A549 (cell line): ENCODE measurements at regions not wholly inside any gene's neighbourhood (a gene's known extent, or its start where the extent isn't known, plus 50 kb on each side); places are given as distances from the start of the nearest gene placed in this dataset.

Experiments
- EHMT2 ChIP-seq: fragments of 200-600 bp; sonication (generic); IDR thresholded peaks from 2 replicates; pipeline ENCODE4 v1.6.1; 2016; ENCODE audit warnings: antibody characterized with exemption, low read depth, mild to moderate bottlenecking, moderate library complexity
- EP300 ChIP-seq, 2 experiments: fragments of >200 bp; sonication (Bioruptor Twin); formaldehyde crosslinking; IDR thresholded peaks; 2 replicates in 1 of 2; 3 replicates in 1 of 2; pipeline ENCODE4 v1.6.1; 2016 to 2017
- ESRRA ChIP-seq: fragments of 150-350 bp; IDR thresholded peaks from 2 replicates; pipeline ENCODE4 v1.6.1; 2014; ENCODE audit warnings: mild to moderate bottlenecking, low read length, borderline replicate concordance
- FOSL2 ChIP-seq, 2 experiments: fragments of 450-650 bp in 1 of 2; fragments of >200 bp in 1 of 2; sonication (Bioruptor Twin) in 1 of 2; formaldehyde crosslinking; IDR thresholded peaks; 2 replicates each; pipeline versions ENCODE4 v1.5.0 to v1.6.1; 2016 to 2020; ENCODE audit warnings: mild to moderate bottlenecking in 1 of 2, moderate library complexity in 1 of 2
- JUNB ChIP-seq: fragments of >200 bp; sonication (Bioruptor Twin); formaldehyde crosslinking; IDR thresholded peaks from 2 replicates; pipeline ENCODE4 v1.6.1; 2016
- MYC ChIP-seq: IDR thresholded peaks from 2 replicates; pipeline ENCODE4 v1.6.1; 2012; ENCODE audit warnings: mild to moderate bottlenecking, inconsistent platforms, low read length, improper control_type of control experiment, borderline replicate concordance
- POLR2A ChIP-seq: IDR thresholded peaks from 2 replicates; pipeline ENCODE4 v1.6.1; 2012; ENCODE audit warnings: mild to moderate bottlenecking, low read length
- RFX5 ChIP-seq: fragments of 450-650 bp; IDR thresholded peaks from 2 replicates; pipeline ENCODE4 v1.7.1; 2014; ENCODE audit warnings: antibody characterized with exemption, mild to moderate bottlenecking, moderate library complexity
- SREBF2 ChIP-seq: fragments of 450-650 bp; IDR thresholded peaks from 2 replicates; pipeline ENCODE4 v1.6.1; 2014; ENCODE audit warnings: mild to moderate bottlenecking, moderate library complexity
- ZSCAN20 ChIP-seq: fragments of 250-450 bp; sonication (Bioruptor Pico); IDR thresholded peaks from 2 replicates; pipeline ENCODE4 v1.8.0; 2022; ENCODE audit warnings: mild to moderate bottlenecking, moderate library complexity
- TF ChIP-seq, protein P1 (sequence below): fragments of >200 bp; sonication (Bioruptor Twin); formaldehyde crosslinking; IDR thresholded peaks from 3 replicates; pipeline ENCODE4 v1.5.1; 2016
- TF ChIP-seq, protein P2 (sequence below): fragments of 200-600 bp; sonication (generic); IDR thresholded peaks from 2 replicates; pipeline ENCODE4 v1.6.1; 2016; ENCODE audit warnings: antibody characterized with exemption, mild to moderate bottlenecking, moderate library complexity

DNA sequence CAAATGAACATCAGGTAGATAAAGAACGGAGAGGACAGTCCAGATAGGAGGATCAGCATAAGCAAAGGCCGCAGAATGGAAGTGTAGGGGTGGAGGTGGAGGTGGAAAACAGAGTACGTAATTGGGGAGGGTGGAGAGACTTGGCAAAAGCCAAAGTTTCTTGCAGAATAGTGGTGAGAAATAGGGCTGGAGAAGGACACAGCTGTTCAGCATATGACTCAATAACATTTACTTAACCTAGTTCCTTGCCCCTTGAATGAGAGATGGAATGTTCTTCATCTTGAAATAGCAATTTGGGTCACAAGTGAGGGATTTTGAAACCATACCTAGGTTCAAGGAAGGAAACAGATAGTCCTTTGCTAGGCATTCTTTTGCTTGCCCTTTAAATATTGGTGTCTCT lies 235.9 kb upstream of the ARHGAP20 start:
- no peak for TF ChIP-seq MYC
- TF ChIP-seq POLR2A, result no peak
- TF ChIP-seq, protein P1, sequence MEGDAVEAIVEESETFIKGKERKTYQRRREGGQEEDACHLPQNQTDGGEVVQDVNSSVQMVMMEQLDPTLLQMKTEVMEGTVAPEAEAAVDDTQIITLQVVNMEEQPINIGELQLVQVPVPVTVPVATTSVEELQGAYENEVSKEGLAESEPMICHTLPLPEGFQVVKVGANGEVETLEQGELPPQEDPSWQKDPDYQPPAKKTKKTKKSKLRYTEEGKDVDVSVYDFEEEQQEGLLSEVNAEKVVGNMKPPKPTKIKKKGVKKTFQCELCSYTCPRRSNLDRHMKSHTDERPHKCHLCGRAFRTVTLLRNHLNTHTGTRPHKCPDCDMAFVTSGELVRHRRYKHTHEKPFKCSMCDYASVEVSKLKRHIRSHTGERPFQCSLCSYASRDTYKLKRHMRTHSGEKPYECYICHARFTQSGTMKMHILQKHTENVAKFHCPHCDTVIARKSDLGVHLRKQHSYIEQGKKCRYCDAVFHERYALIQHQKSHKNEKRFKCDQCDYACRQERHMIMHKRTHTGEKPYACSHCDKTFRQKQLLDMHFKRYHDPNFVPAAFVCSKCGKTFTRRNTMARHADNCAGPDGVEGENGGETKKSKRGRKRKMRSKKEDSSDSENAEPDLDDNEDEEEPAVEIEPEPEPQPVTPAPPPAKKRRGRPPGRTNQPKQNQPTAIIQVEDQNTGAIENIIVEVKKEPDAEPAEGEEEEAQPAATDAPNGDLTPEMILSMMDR, result no peak
- TF ChIP-seq ESRRA, result no peak
- no peak for TF ChIP-seq ZSCAN20 (CRISPR knock-in tag)
- TF ChIP-seq, protein P2, sequence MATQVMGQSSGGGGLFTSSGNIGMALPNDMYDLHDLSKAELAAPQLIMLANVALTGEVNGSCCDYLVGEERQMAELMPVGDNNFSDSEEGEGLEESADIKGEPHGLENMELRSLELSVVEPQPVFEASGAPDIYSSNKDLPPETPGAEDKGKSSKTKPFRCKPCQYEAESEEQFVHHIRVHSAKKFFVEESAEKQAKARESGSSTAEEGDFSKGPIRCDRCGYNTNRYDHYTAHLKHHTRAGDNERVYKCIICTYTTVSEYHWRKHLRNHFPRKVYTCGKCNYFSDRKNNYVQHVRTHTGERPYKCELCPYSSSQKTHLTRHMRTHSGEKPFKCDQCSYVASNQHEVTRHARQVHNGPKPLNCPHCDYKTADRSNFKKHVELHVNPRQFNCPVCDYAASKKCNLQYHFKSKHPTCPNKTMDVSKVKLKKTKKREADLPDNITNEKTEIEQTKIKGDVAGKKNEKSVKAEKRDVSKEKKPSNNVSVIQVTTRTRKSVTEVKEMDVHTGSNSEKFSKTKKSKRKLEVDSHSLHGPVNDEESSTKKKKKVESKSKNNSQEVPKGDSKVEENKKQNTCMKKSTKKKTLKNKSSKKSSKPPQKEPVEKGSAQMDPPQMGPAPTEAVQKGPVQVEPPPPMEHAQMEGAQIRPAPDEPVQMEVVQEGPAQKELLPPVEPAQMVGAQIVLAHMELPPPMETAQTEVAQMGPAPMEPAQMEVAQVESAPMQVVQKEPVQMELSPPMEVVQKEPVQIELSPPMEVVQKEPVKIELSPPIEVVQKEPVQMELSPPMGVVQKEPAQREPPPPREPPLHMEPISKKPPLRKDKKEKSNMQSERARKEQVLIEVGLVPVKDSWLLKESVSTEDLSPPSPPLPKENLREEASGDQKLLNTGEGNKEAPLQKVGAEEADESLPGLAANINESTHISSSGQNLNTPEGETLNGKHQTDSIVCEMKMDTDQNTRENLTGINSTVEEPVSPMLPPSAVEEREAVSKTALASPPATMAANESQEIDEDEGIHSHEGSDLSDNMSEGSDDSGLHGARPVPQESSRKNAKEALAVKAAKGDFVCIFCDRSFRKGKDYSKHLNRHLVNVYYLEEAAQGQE, result no peak
- TF ChIP-seq EP300 (IDR thresholded peaks at IDR 0.05), result no peak
- no peak for TF ChIP-seq FOSL2 (IDR thresholded peaks at IDR 0.05)
- TF ChIP-seq FOSL2 (CRISPR knock-in tag; IDR thresholded peaks at IDR 0.05), result no peak
- no peak for TF ChIP-seq JUNB
- TF ChIP-seq SREBF2, result no peak
- TF ChIP-seq RFX5, result no peak
- TF ChIP-seq EHMT2, result no peak
